LNCaP clone FGC (cell line): ENCODE measurements at regions not wholly inside any gene's neighbourhood (a gene's known extent, or its start where the extent isn't known, plus 50 kb on each side); places are given as distances from the start of the nearest gene placed in this dataset.

Source experiments
- DNase-seq: peaks from one replicate; pipeline ENCODE4 v3.0.0-alpha.2; 2011; ENCODE audit warnings: low read depth
- H3K4me3 ChIP-seq: 2 replicates; pipeline ENCODE4 v1.5.1; 2011; ENCODE audit warnings: mild to moderate bottlenecking, low read depth, low read length, control low read depth
- CTCF ChIP-seq: IDR thresholded peaks from 2 replicates; pipeline ENCODE4 v1.5.1; 2012; ENCODE audit warnings: mild to moderate bottlenecking; ENCODE audit not compliant: control insufficient read depth, insufficient read depth; ENCODE audit errors: extremely low read depth

- H3K4me3 ChIP-seq, result no peak overlapping the region
- no peak for DNase-seq
- TF ChIP-seq CTCF, result no peak
Measured at GRCh38 chr1:98251497-98251896, 330.7 kb upstream of the DPYD start.

- DNase-seq, result no peak
- no peak overlapping the region for H3K4me3 ChIP-seq
Measured at GRCh38 chr1:98232678-98233077, 311.8 kb upstream of the DPYD start.

GRCh38 chr1:98222706-98223105 is 301.9 kb upstream of the DPYD start:
- no peak overlapping the region for H3K4me3 ChIP-seq
- TF ChIP-seq CTCF, result no peak
- no peak for DNase-seq

More at GRCh38 chr1:98232678-98233077, 311.8 kb upstream of the DPYD start:
- no peak for TF ChIP-seq CTCF

GRCh38 chr1:98221923-98222322 is 301.1 kb upstream of the DPYD start:
- TF ChIP-seq CTCF, result no peak
- H3K4me3 ChIP-seq, result no peak overlapping the region
- no peak for DNase-seq

- no peak overlapping the region for H3K4me3 ChIP-seq
- no peak for TF ChIP-seq CTCF
- DNase-seq, result no peak
Measured at GRCh38 chr1:98217601-98218000, 296.8 kb upstream of the DPYD start.

GRCh38 chr1:98216304-98216703 is 295.5 kb upstream of the DPYD start:
- TF ChIP-seq CTCF, result no peak
- no peak overlapping the region for H3K4me3 ChIP-seq
- no peak for DNase-seq

GRCh38 chr1:98211271-98211845 is 290.5 kb upstream of the DPYD start:
- H3K4me3 ChIP-seq, result no peak overlapping the region
- TF ChIP-seq CTCF, result no peak
- no peak for DNase-seq
